Prostate gland (tissue), 2 donors: ENCODE measurements at regions not wholly inside any gene's neighbourhood (a gene's known extent, or its start where the extent isn't known, plus 50 kb on each side); places are given as distances from the start of the nearest gene placed in this dataset.
"Not testable (repeated sequence)": the region's sequence is repeated elsewhere in the genome, so short reads cannot be mapped to it uniquely, and the experiment has no call there.

ENCODE experiments used
- DNase-seq: peaks from one replicate; pipeline ENCODE4 v3.0.0-alpha.2; 2019; ENCODE audit warnings: low spot score
- H3K27ac ChIP-seq, 2 donors: fragments of 200-600 bp; sonication (generic); 2 replicates each; pipeline ENCODE4 v1.5.1; 2017 to 2019
- H3K27me3 ChIP-seq: fragments of 200-600 bp; sonication (generic); replicated peaks from 2 replicates; pipeline ENCODE4 v1.5.1; 2019; ENCODE audit not compliant: insufficient read depth
- H3K36me3 ChIP-seq, 2 donors: fragments of 200-600 bp; sonication (generic); 1 replicate in 1 of 2; 2 replicates in 1 of 2; pipeline versions ENCODE4 v1.5.1 to v1.8.1; 2017 to 2019
- H3K4me1 ChIP-seq: fragments of 200-600 bp; sonication (generic); replicated peaks from 2 replicates; pipeline ENCODE4 v1.5.1; 2019
- H3K4me3 ChIP-seq, 2 donors: fragments of 200-600 bp; sonication (generic); 2 replicates each; pipeline ENCODE4 v1.5.1; 2017 to 2019
- H3K9me3 ChIP-seq: fragments of 200-600 bp; sonication (generic); 2 replicates; pipeline ENCODE4 v1.5.1; 2017
- CTCF ChIP-seq, 4 experiments: fragments of 200-600 bp in 2 of 4; fragments of 450-650 bp in 2 of 4; sonication (generic) in 2 of 4; IDR thresholded peaks; 1 replicate in 3 of 4; 2 replicates in 1 of 4; pipeline ENCODE4 v1.5.1; 2016 to 2019; ENCODE audit warnings: antibody characterized with exemption in 4 of 4, mild to moderate bottlenecking in 2 of 4, moderate library complexity in 2 of 4
- POLR2A ChIP-seq: fragments of 450-650 bp; IDR thresholded peaks from one replicate; pipeline ENCODE4 v1.6.1; 2016; ENCODE audit warnings: antibody characterized with exemption, mild to moderate bottlenecking
- POLR2AphosphoS5 ChIP-seq: sonication (generic); formaldehyde crosslinking; IDR thresholded peaks from one replicate; pipeline ENCODE4 v1.6.1; 2017; ENCODE audit warnings: antibody characterized with exemption
- whole genome bisulfite sequencing: methylation state at CpG from one replicate; pipeline ENCODE4 v1.1.5; 2018; 5-methylcytosine and 5-hydroxymethylcytosine counted together
- intact Hi-C: fragments of 100-400 bp; cut with DNase I; formaldehyde crosslinking; loops from one replicate; pipeline ENCODE4 v1.14.2; 2022

- no peaks in the 10 kb centered on the region for H3K4me1 ChIP-seq
- TF ChIP-seq POLR2AphosphoS5 (no peak), CTCF (IDR thresholded peaks at IDR 0.05) (no peak), POLR2A (no peak)
- no peak overlapping the region for H3K27ac ChIP-seq
- no peaks in the 10 kb centered on the region for H3K9me3 ChIP-seq
- intact Hi-C loops = no loop called here
- no peaks in the 10 kb centered on the region for H3K36me3 ChIP-seq
- 91% methylated on average over 3 of the region's 3 CpGs for WGBS
- H3K4me3 ChIP-seq = no peak overlapping the region
- DNase-seq = no peak
- no peaks in the 10 kb centered on the region for H3K27me3 ChIP-seq
These were observed 157.5 kb upstream of the MAST4 start for GRCh38 chr5:66438696-66439095.

- H3K27ac ChIP-seq = no peak overlapping the region
- TF ChIP-seq POLR2A (no peak), POLR2AphosphoS5 (no peak)
- no peaks in the 10 kb centered on the region for H3K36me3 ChIP-seq
- no peaks in the 10 kb centered on the region for H3K9me3 ChIP-seq
- H3K27me3 ChIP-seq = no peaks in the 10 kb centered on the region
- intact Hi-C loops = no loop called here
- no peak overlapping the region for H3K4me3 ChIP-seq
- 60% methylated on average over 5 of the region's 5 CpGs for WGBS
- no peak for DNase-seq
- H3K4me1 ChIP-seq = no peaks in the 10 kb centered on the region
These were observed 156.0 kb upstream of the MAST4 start for GRCh38 chr5:66440202-66440680.

- Histone ChIP-seq H3K4me1 (no peaks in the 10 kb centered on the region), H3K36me3 (no peaks in the 10 kb centered on the region), H3K27ac (no peak overlapping the region), H3K9me3 (no peaks in the 10 kb centered on the region), H3K4me3 (no peak overlapping the region), H3K27me3 (no peaks in the 10 kb centered on the region)
- intact Hi-C loops = no loop called here
- WGBS = 69% methylated on average over 1 of the region's 1 CpG
- no peak for DNase-seq
- TF ChIP-seq POLR2A (no peak), POLR2AphosphoS5 (no peak)
These were observed 154.8 kb upstream of the MAST4 start for GRCh38 chr5:66441351-66441750.

- Histone ChIP-seq H3K36me3 (no peaks in the 10 kb centered on the region), H3K9me3 (no peaks in the 10 kb centered on the region), H3K4me1 (no peaks in the 10 kb centered on the region), H3K27me3 (no peaks in the 10 kb centered on the region), H3K4me3 (no peak overlapping the region), H3K27ac (no peak overlapping the region)
- DNase-seq = no peak
- intact Hi-C loops = no loop called here
- no peak for TF ChIP-seq POLR2A
- no peak for TF ChIP-seq CTCF (IDR thresholded peaks at IDR 0.05)
- TF ChIP-seq POLR2AphosphoS5 = no peak
- WGBS = 37% methylated on average over 5 of the region's 5 CpGs
These were observed 153.2 kb upstream of the MAST4 start for GRCh38 chr5:66442951-66443445.

GRCh38 chr5:66443462-66444130 lies 152.6 kb upstream of the MAST4 start:
- H3K4me3 ChIP-seq = no peak overlapping the region
- H3K27ac ChIP-seq = no peak overlapping the region
- no peak for DNase-seq
- intact Hi-C loops = no loop called here
- TF ChIP-seq POLR2A (no peak), CTCF (IDR thresholded peaks at IDR 0.05) (no peak), POLR2AphosphoS5 (no peak)
- no peaks in the 10 kb centered on the region for H3K27me3 ChIP-seq
- 91% methylated on average over 4 of the region's 4 CpGs for WGBS
- no peaks in the 10 kb centered on the region for H3K4me1 ChIP-seq
- no peaks in the 10 kb centered on the region for H3K36me3 ChIP-seq
- no peaks in the 10 kb centered on the region for H3K9me3 ChIP-seq

- H3K27ac ChIP-seq, H3K4me3 ChIP-seq, H3K9me3 ChIP-seq, intact Hi-C loops, H3K27me3 ChIP-seq, DNase-seq, H3K36me3 ChIP-seq, H3K4me1 ChIP-seq: not testable (repeated sequence)
- WGBS = 96% methylated on average over 1 of the region's 1 CpG
These were observed 148.1 kb upstream of the MAST4 start for GRCh38 chr5:66448070-66448469.
